ENCODE measurements at regions not wholly inside any gene's neighbourhood (a gene's known extent, or its start where the extent isn't known, plus 50 kb on each side); places are given as distances from the start of the nearest gene placed in this dataset.

- no peak overlapping the region for H3K23ac ChIP-seq (ENCODE audit: low read depth, low read length)
- H3K56ac ChIP-seq (ENCODE audit: extremely low read depth, insufficient read depth, low read length) = no peak overlapping the region
- H3K27me3 ChIP-seq (ENCODE audit: control insufficient read depth, insufficient read depth, low read length) = no peaks in the 10 kb centered on the region; the same call in 1 of the 2 replicates
- dilution Hi-C loops (cut with HindIII; ENCODE audit: low sequenced_read_pairs, unreplicated experiment) (no loop called here), in situ Hi-C loops (cut with MboI; ENCODE audit: low sequenced_read_pairs) (loop anchor here (5.0 to 25.0 kb wide), 2 partner anchors 662 to 1307 kb away; partner anchors contain the start of gene SAMD5), intact Hi-C loops (cut with micrococcal nuclease) (loop anchor here (5.0 to 10.0 kb wide), 2 partner anchors 415 to 777 kb away; no protein-coding TSS in a partner anchor)
- H2BK5ac ChIP-seq (ENCODE audit: low read depth, low read length, poor library complexity, severe bottlenecking) = no peak overlapping the region
- no peak overlapping the region for H2AK9ac ChIP-seq (replicated peaks; ENCODE audit: low read depth, low read length, poor library complexity)
- no peak overlapping the region for H2BK20ac ChIP-seq (ENCODE audit: low read depth, low read length)
- no peaks in the 10 kb centered on the region for H3K9me3 ChIP-seq (ENCODE audit: control insufficient read depth, insufficient read depth, low read length)
- DNase-seq (no peak), ATAC-seq (ENCODE audit: low read depth) (no peak)
- H3K9me1 ChIP-seq (ENCODE audit: insufficient read depth, low read length) = no peaks in the 10 kb centered on the region
- H3K4ac ChIP-seq (ENCODE audit: low read depth, low read length) = no peak overlapping the region
- H3K36me3 ChIP-seq (ENCODE audit: control insufficient read depth, insufficient read depth, low read length) = no peaks in the 10 kb centered on the region
- H3K14ac ChIP-seq (replicated peaks; ENCODE audit: low read depth, low read length) = no peak overlapping the region
- H2AK5ac ChIP-seq (ENCODE audit: low read depth, low read length) = no peak overlapping the region
- H2BK15ac ChIP-seq (ENCODE audit: low read depth, low read length) = no peak overlapping the region
- no peaks in the 10 kb centered on the region for H4K20me1 ChIP-seq (ENCODE audit: insufficient read depth, low read length)
- WGBS, 2 experiments (ENCODE audit: extremely low coverage in 2 of 2, insufficient read length in 1 of 2) = 89% methylated on average over 4 of the region's 8 CpGs; no CpG with 5 or more reads in 1 of the 2 experiments
- CTCF ChIA-PET = interaction anchor here (1.9 kb wide), 1 partner anchor 82 kb away, joined by 4 read pairs; no protein-coding TSS in a partner anchor
- no TSS peak for BruUV-seq (replicated peaks)
- no peak overlapping the region for H3K27ac ChIP-seq (ENCODE audit: insufficient read depth, low read length)
- no peak overlapping the region for H2BK120ac ChIP-seq (ENCODE audit: low read depth, low read length)
- POLR2A ChIA-PET (ENCODE audit: unreplicated experiment) = no interaction called here
- H2AFZ ChIP-seq (replicated peaks; ENCODE audit: low read length, poor library complexity) = no peak overlapping the region
- no peak overlapping the region for H4K5ac ChIP-seq (ENCODE audit: low read depth, low read length)
- no peak overlapping the region for H3K18ac ChIP-seq (ENCODE audit: low read depth, low read length)
- TF ChIP-seq, protein P1, sequence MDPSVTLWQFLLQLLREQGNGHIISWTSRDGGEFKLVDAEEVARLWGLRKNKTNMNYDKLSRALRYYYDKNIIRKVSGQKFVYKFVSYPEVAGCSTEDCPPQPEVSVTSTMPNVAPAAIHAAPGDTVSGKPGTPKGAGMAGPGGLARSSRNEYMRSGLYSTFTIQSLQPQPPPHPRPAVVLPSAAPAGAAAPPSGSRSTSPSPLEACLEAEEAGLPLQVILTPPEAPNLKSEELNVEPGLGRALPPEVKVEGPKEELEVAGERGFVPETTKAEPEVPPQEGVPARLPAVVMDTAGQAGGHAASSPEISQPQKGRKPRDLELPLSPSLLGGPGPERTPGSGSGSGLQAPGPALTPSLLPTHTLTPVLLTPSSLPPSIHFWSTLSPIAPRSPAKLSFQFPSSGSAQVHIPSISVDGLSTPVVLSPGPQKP (IDR thresholded peaks at IDR 0.05; ENCODE audit: borderline replicate concordance, low read depth, low read length) = no peak
- TF ChIP-seq, protein P2, sequence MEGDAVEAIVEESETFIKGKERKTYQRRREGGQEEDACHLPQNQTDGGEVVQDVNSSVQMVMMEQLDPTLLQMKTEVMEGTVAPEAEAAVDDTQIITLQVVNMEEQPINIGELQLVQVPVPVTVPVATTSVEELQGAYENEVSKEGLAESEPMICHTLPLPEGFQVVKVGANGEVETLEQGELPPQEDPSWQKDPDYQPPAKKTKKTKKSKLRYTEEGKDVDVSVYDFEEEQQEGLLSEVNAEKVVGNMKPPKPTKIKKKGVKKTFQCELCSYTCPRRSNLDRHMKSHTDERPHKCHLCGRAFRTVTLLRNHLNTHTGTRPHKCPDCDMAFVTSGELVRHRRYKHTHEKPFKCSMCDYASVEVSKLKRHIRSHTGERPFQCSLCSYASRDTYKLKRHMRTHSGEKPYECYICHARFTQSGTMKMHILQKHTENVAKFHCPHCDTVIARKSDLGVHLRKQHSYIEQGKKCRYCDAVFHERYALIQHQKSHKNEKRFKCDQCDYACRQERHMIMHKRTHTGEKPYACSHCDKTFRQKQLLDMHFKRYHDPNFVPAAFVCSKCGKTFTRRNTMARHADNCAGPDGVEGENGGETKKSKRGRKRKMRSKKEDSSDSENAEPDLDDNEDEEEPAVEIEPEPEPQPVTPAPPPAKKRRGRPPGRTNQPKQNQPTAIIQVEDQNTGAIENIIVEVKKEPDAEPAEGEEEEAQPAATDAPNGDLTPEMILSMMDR (conservative IDR thresholded peaks at IDR 0.05; ENCODE audit: low read depth, low read length) = no peak
- no peak for TF ChIP-seq NFE2L2 (IDR thresholded peaks at IDR 0.05; ENCODE audit: low read depth, low read length)
- no peak for TF ChIP-seq CHD1 (IDR thresholded peaks at IDR 0.05; ENCODE audit: low read depth, low read length)
- TF ChIP-seq MXI1 (IDR thresholded peaks at IDR 0.05; ENCODE audit: borderline replicate concordance, low read depth, low read length) = no peak
- no peak overlapping the region for H4K8ac ChIP-seq (ENCODE audit: low read depth in 2 of 2, low read length in 2 of 2)
- no peak overlapping the region for H3K9ac ChIP-seq (ENCODE audit: low read depth, low read length)
- no peak overlapping the region for H4K91ac ChIP-seq (ENCODE audit: insufficient read depth, low read depth, low read length)
- H3K4me2 ChIP-seq (ENCODE audit: low read depth, low read length) = no peak overlapping the region
- no peaks in the 10 kb centered on the region for H3K79me1 ChIP-seq (ENCODE audit: low read depth in 1 of 2, low read length in 2 of 2)
- no peak overlapping the region for H3K4me3 ChIP-seq (ENCODE audit: insufficient read depth, low read depth, low read length)
- H3K4me1 ChIP-seq (ENCODE audit: control insufficient read depth, insufficient read depth, low read length) = no peaks in the 10 kb centered on the region
Observed at GRCh38 chr6:148169706-148170105, 172.9 kb upstream of the SASH1 start.

Data from IMR-90 (cell line).